Activated CD4-positive, alpha-beta T cell treated with anti-CD3 and anti-CD28 coated beads for 36 hours (primary cell): ENCODE measurements at regions not wholly inside any gene's neighbourhood (a gene's known extent, or its start where the extent isn't known, plus 50 kb on each side); places are given as distances from the start of the nearest gene placed in this dataset.

Source experiments
- ATAC-seq: fragments of 200-7000 bp; cut with Tn5 transposase; one replicate; pipeline ENCODE4 v1.10.0; 2021; ENCODE audit warnings: mild to moderate bottlenecking, moderate library complexity
- CTCF ChIA-PET: fragments of 350-600 bp; sonication (Branson Sonifier 250); formaldehyde crosslinking; loops from one replicate; lab custom pipeline; 2021; ENCODE audit warnings: antibody characterized with exemption; lab: Charles Lee
- POLR2A ChIA-PET: fragments of 350-600 bp; sonication (Branson Sonifier 250); formaldehyde crosslinking; loops from one replicate; lab custom pipeline; 2021; ENCODE audit warnings: antibody characterized with exemption, inconsistent platforms; lab: Charles Lee
- DNase-seq: peaks from one replicate; pipeline ENCODE4 v3.0.0-alpha.2; 2020
- H3K27ac Mint-ChIP-seq: one replicate; pipeline ENCODE4 v1.8.0; 2021; ENCODE audit warnings: mixed read lengths
- H3K27me3 Mint-ChIP-seq: one replicate; pipeline ENCODE4 v1.8.0; 2021; ENCODE audit warnings: mixed read lengths
- H3K36me3 Mint-ChIP-seq: one replicate; pipeline ENCODE4 v1.8.0; 2021; ENCODE audit warnings: low read depth, mixed read lengths
- H3K4me1 Mint-ChIP-seq: one replicate; pipeline ENCODE4 v1.8.0; 2021; ENCODE audit warnings: mixed read lengths
- H3K4me3 Mint-ChIP-seq: one replicate; pipeline ENCODE4 v1.8.0; 2021; ENCODE audit warnings: mild to moderate bottlenecking, moderate library complexity, mixed read lengths
- H3K9me3 Mint-ChIP-seq: one replicate; pipeline ENCODE4 v1.8.0; 2021; ENCODE audit warnings: low read depth, mixed read lengths
- intact Hi-C, 2 experiments: fragments of 100-400 bp; cut with DNase I in 1 of 2; cut with micrococcal nuclease in 1 of 2; formaldehyde crosslinking; loops; one replicate each; pipeline versions ENCODE4 v1.14.2 to v1.15.1; 2022 to 2024; cut with DNase I, micrococcal nuclease

DNA sequence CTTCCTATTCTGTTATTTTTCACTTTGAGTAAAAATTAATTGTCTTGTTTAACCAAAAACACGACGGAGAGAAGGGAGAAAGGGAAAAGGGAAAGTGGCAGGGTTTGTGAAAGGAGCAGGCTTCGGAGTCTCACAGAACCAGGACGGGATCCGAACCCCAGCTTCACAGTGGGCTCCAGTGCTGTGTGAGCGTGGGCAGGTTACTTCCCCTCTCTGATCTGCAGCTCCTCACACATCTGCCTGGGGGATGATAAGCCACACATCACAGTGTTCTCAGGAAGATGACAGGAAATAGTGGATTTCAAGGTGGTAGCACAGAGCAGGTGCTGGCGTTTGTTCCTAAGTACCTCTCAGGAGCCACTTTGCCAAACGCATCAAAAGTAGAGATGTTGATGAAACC lies 94.2 kb upstream of the GPR26 start:
- intact Hi-C loops, result no loop called here
- DNase-seq, result no peak
- Mint-ChIP-seq H3K27ac (no peak overlapping the region), H3K36me3 (no peaks in the 10 kb centered on the region), H3K9me3 (no peaks in the 10 kb centered on the region), H3K4me1 (no peaks in the 10 kb centered on the region), H3K4me3 (no peak overlapping the region), H3K27me3 (peaks cover 32% of the 10 kb centered on the region)
- ChIA-PET CTCF (interaction anchor here (0.6 kb wide), 1 partner anchor 10 kb away, joined by 3 read pairs; no protein-coding TSS in a partner anchor), POLR2A (no interaction called here)
- ATAC-seq, result no peak

DNA sequence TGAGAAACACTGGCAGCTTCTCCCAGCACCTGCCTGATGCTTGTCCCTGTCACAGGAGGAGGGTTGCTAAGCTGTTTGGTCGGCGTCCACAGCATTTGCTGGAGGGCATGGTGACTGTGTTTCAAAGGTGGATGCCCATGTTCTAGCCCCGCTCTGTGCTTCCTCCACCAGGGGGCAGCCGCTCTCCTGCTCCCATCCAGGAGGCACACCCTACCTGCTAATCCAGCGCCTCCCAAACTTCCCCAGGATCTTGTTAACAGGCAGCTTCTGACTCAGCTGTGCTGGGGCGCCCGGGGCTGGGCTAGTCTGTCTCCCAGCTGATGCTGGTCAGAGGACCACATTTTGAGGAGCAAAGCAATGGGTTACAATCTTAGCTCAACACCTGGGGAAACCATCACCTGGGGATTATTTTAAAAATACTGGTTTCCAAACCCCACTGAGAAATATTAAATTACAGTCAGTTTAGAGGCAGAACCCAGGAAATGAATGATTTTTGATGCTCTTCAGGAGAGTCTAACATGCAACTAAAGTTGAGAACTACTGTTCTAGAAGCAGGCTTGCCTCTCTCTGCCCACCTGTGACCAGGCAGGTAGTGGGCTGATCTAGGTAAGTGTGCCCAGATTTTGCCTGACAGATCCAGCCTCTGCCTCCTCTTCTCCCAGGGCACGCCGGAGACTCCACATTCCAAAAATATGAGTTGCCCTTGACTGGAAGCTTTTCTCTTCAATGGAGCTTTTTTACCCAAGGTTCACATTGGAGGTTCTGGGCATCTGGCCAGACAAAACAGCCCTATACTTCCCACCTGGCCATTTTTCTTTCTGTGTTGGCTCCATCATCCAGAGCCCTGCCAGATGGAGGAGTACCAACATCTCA lies 92.7 kb upstream of the GPR26 start:
- Mint-ChIP-seq H3K9me3 (no peaks in the 10 kb centered on the region), H3K27ac (no peak overlapping the region), H3K36me3 (no peaks in the 10 kb centered on the region), H3K27me3 (peaks cover 31% of the 10 kb centered on the region), H3K4me1 (no peaks in the 10 kb centered on the region), H3K4me3 (no peak overlapping the region)
- DNase-seq (peak; percentile 70), ATAC-seq (peak; percentile 55)
- POLR2A ChIA-PET, result interaction anchor here (0.7 kb wide), 1 partner anchor 46 kb away, joined by 3 read pairs; no protein-coding TSS in a partner anchor
- intact Hi-C loops, result no loop called here
- CTCF ChIA-PET, result interaction anchor here (0.6 to 1.2 kb wide), 7 partner anchors 9 to 793 kb away, joined by 3 to 4 read pairs (median 3); no protein-coding TSS in a partner anchor

DNA sequence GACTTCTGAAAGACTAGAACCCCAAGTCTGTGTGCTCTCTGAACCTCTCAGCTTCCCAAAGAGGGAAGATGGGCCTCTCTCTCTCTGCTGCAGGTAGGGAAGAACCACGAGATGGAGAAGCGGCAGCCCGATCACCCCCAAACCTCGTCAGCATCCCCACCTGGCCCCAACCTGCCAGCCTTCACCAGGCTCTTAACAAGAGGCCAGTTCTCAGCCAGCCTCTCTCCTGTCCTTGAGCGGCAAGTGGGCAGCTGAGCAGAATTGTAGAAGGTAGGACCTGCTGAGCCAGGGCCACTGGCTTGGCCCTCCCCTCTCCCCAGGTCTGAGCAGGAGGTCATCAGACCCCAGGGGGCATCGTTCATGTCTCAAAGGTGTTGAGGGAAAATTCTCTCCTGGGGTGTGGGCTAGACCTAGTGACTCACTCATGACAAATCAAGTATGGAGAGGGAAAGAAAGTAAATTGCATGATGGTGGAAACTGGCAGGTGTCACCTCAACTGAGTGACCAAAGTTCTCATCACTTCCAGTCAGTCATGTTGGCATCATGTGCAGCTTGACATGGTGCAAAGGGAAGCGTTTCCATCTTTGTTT lies 92.0 kb upstream of the GPR26 start:
- no peak overlapping the region for H3K4me3 Mint-ChIP-seq
- no peaks in the 10 kb centered on the region for H3K4me1 Mint-ChIP-seq
- H3K36me3 Mint-ChIP-seq, result no peaks in the 10 kb centered on the region
- intact Hi-C loops, result no loop called here
- peaks cover 28% of the 10 kb centered on the region for H3K27me3 Mint-ChIP-seq
- H3K27ac Mint-ChIP-seq, result no peak overlapping the region
- no peaks in the 10 kb centered on the region for H3K9me3 Mint-ChIP-seq
- DNase-seq, result no peak
- CTCF ChIA-PET, result interaction anchor here (0.6 to 1.2 kb wide), 6 partner anchors 11 to 400 kb away, joined by 3 to 4 read pairs (median 4); no protein-coding TSS in a partner anchor
- ATAC-seq, result no peak
- POLR2A ChIA-PET, result no interaction called here

DNA sequence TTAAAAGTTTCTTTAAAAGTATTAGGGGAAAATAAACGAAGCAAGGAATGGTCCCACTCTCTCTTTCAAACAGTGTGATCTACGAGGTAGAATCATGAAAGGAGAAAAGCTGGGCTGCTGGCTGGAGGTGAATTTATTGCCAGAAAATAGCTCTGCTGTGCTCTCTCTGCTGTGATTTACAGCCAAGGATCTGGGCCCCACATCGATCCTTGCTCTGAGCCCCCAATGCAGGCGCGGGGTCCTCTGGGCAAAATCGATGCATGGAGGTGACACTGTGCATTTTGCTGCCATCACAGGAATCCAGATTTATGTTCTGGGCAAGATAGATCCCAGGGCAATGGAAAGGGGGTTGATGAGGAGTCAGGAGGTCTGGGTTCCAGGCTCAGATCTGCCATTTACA lies 91.0 kb upstream of the GPR26 start:
- Mint-ChIP-seq H3K27ac (no peak overlapping the region), H3K36me3 (no peaks in the 10 kb centered on the region), H3K9me3 (no peaks in the 10 kb centered on the region), H3K4me1 (no peaks in the 10 kb centered on the region), H3K27me3 (peaks cover 28% of the 10 kb centered on the region), H3K4me3 (no peak overlapping the region)
- DNase-seq (no peak), ATAC-seq (no peak)
- CTCF ChIA-PET, result interaction anchor here (1.1 kb wide), 1 partner anchor 392 kb away, joined by 4 read pairs; no protein-coding TSS in a partner anchor
- POLR2A ChIA-PET, result no interaction called here
- intact Hi-C loops, result no loop called here

DNA sequence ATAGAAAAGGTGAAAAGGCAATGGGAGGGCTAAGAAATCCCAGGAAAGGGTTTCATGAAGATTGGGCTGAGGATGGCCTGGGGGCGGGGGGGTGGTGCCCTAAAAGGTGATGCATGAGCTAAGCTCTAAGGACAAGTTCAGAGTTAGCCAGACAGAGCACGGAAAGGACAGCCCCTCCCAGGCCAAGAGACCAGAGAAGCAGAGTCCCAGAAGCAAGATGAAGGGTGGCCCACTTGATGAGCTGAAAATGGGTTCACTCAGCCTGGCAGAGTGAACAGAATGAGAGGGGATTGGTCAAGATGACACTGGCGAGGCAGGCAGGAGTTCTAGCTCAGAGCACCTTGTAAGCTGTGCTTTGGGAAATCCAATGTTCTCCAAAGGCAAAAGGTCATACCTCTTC lies 89.4 kb upstream of the GPR26 start:
- no peaks in the 10 kb centered on the region for H3K9me3 Mint-ChIP-seq
- no peaks in the 10 kb centered on the region for H3K4me1 Mint-ChIP-seq
- ChIA-PET POLR2A (no interaction called here), CTCF (interaction anchor here (0.7 kb wide), 1 partner anchor 1313 kb away, joined by 3 read pairs; no protein-coding TSS in a partner anchor)
- ATAC-seq (no peak), DNase-seq (no peak)
- no peaks in the 10 kb centered on the region for H3K36me3 Mint-ChIP-seq
- H3K4me3 Mint-ChIP-seq, result no peak overlapping the region
- intact Hi-C loops, result no loop called here
- H3K27me3 Mint-ChIP-seq, result peaks cover 34% of the 10 kb centered on the region
- no peak overlapping the region for H3K27ac Mint-ChIP-seq

DNA sequence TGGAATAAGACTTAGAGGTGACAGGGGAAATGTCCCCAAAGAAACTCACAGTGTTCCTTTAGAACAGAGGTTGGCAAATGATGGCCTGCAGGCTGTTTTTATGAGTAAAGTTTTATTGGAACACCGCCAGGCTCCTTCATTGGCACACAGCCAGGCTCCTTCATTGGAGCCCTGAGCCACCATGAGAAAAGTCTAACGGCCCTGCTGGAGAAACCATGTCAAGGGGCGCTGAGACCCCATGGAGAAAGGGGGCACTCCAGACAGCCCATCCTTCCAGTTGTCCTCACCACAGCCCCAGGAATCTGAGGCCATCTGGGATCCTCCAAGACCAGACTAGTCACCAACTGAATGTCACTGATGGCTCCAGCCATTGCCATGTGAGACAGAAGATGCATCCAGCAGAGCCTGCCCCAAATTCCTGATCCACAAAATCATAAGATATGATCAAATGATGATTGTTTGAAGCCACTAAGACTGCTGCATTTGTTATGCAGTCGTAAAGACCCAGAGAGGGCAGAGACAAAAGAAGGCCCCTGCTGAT lies 88.2 kb upstream of the GPR26 start:
- H3K27me3 Mint-ChIP-seq, result peaks cover 34% of the 10 kb centered on the region
- H3K27ac Mint-ChIP-seq, result no peak overlapping the region
- no peaks in the 10 kb centered on the region for H3K4me1 Mint-ChIP-seq
- H3K36me3 Mint-ChIP-seq, result no peaks in the 10 kb centered on the region
- ChIA-PET CTCF (interaction anchor here (0.6 kb wide), 1 partner anchor 575 kb away, joined by 4 read pairs; no protein-coding TSS in a partner anchor), POLR2A (no interaction called here)
- DNase-seq (no peak), ATAC-seq (no peak)
- intact Hi-C loops, result no loop called here
- no peak overlapping the region for H3K4me3 Mint-ChIP-seq
- no peaks in the 10 kb centered on the region for H3K9me3 Mint-ChIP-seq

DNA sequence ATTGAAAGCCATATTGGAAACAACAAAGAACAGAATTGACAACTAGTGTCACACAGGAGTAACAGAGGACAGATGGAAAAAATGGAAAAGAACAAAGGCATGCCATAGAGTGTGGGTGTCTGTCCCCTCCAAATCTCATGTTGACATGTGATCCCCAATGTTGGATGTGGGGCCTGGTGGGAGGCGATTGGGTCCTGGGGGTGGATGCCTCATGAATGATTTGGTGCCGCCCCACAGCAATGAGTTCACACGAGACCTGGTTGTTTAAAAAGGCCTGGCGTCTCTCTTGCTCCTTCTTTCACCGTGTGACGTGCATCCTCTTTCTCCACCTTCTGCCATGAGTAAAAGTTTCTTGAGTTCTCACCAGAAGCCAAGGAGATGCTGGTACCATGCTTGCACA lies 87.4 kb upstream of the GPR26 start:
- POLR2A ChIA-PET, result no interaction called here
- intact Hi-C loops, result no loop called here
- DNase-seq (no peak), ATAC-seq (no peak)
- Mint-ChIP-seq H3K4me3 (no peak overlapping the region), H3K27ac (no peak overlapping the region), H3K9me3 (no peaks in the 10 kb centered on the region), H3K4me1 (no peaks in the 10 kb centered on the region), H3K27me3 (peaks cover 36% of the 10 kb centered on the region), H3K36me3 (no peaks in the 10 kb centered on the region)
- CTCF ChIA-PET, result interaction anchor here (0.6 kb wide), 1 partner anchor 576 kb away, joined by 4 read pairs; no protein-coding TSS in a partner anchor

DNA sequence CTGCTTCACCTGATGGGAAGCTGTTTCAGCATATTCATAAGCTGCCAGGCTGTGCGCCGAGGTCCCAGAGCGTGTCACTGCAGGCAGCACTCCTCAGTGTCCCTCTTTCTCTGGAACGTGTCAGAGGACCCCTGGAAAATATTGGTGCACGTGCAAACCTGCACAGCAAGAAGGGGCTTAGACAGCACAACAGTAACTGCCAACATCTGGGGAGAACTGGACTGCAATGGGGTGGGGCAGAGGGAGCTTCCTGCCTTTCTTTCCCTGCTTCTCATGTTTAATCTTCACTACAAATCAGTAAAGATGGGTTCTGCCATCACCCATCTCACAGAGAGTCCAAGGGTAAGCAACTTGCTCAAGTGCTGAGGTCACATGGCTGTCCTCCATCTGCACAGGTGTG lies 86.5 kb upstream of the GPR26 start:
- Mint-ChIP-seq H3K9me3 (no peaks in the 10 kb centered on the region), H3K4me3 (no peak overlapping the region), H3K27me3 (peaks cover 38% of the 10 kb centered on the region), H3K4me1 (no peaks in the 10 kb centered on the region), H3K27ac (no peak overlapping the region), H3K36me3 (no peaks in the 10 kb centered on the region)
- ChIA-PET POLR2A (no interaction called here), CTCF (no interaction called here)
- no peak for ATAC-seq
- no peak for DNase-seq
- intact Hi-C loops, result loop anchor here (5.0 kb wide), 2 partner anchors 808 to 823 kb away; no protein-coding TSS in a partner anchor

DNA sequence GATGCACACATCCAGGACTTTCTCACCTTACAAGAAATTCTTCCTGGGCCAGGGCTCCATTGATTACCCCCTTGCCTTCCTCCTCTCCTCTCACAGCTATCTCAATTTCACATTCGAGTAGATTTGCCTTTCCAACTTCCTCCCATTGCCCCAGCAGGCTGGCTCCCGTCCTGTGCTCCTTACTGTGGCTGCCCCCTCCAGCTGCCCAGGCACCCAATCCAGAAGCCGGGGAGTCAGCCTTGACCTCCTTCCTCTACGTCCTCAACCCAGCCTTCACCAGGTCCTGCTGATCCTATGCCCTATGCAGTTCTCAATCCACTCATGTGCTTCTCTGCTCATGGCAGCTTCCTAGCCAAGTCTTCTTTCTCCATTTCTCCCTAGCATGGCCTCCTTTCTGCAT lies 85.7 kb upstream of the GPR26 start:
- no peak for ATAC-seq
- CTCF ChIA-PET, result no interaction called here
- peaks cover 41% of the 10 kb centered on the region for H3K27me3 Mint-ChIP-seq

DNA sequence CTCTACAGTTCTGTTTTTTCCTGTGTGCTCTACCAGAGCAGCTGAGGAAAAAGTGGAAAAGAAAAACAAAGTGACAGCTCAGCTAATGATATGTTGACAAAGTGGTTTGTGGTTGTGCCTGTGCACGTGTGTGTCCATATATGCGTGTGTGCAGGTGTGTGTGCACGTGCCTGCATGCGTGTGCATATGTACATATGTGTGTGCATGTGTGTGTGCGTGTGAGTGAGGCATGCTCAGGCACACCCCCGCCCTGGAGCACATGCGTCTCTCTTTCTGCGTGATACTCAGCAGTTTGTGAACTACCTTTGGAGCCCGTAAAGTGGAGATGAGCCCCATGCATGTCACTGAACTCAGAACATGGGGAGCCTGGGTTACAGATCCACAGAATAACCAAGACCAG lies 84.5 kb upstream of the GPR26 start:
- DNase-seq (no peak), ATAC-seq (no peak)
- ChIA-PET CTCF (interaction anchor here (0.6 to 3.0 kb wide), 11 partner anchors 9 to 1017 kb away, joined by 3 to 15 read pairs (median 4); no protein-coding TSS in a partner anchor), POLR2A (no interaction called here)
- peaks cover 38% of the 10 kb centered on the region for H3K27me3 Mint-ChIP-seq
- no peaks in the 10 kb centered on the region for H3K36me3 Mint-ChIP-seq
- no peak overlapping the region for H3K27ac Mint-ChIP-seq
- intact Hi-C loops, result loop anchor here (1.0 to 5.0 kb wide), 3 partner anchors 386 to 821 kb away; no protein-coding TSS in a partner anchor
- H3K9me3 Mint-ChIP-seq, result no peaks in the 10 kb centered on the region
- H3K4me1 Mint-ChIP-seq, result no peaks in the 10 kb centered on the region
- no peak overlapping the region for H3K4me3 Mint-ChIP-seq

More for the DNA sequence above, 85.7 kb upstream of the GPR26 start:
- no peak overlapping the region for H3K27ac Mint-ChIP-seq
- H3K4me1 Mint-ChIP-seq, result no peaks in the 10 kb centered on the region
- no peaks in the 10 kb centered on the region for H3K36me3 Mint-ChIP-seq
- no peaks in the 10 kb centered on the region for H3K9me3 Mint-ChIP-seq
- no peak for DNase-seq
- intact Hi-C loops, result loop anchor here (5.0 kb wide), 2 partner anchors 807 to 822 kb away; no protein-coding TSS in a partner anchor
- POLR2A ChIA-PET, result no interaction called here
- H3K4me3 Mint-ChIP-seq, result no peak overlapping the region
